Stimulated activated naive B cell treated with anti-CD40 and anti-IgM and Interleukin-4, amounts not matched to agents 10 μg/mL and 1 μg/mL and 100 μg/mL, for 72 hours (primary cell): ENCODE measurements at regions not wholly inside any gene's neighbourhood (a gene's known extent, or its start where the extent isn't known, plus 50 kb on each side); places are given as distances from the start of the nearest gene placed in this dataset.
A peak's percentile ranks its signal among the peaks of the same experiment; 100 is the strongest.

Source experiments
- ATAC-seq, 2 donors: fragments of 150-1000 bp; cut with Tn5 transposase; replicated peaks; 2 replicates each; pipeline ENCODE4 v1.10.0; 2021; ENCODE audit warnings: moderate library complexity in 1 of 2
- DNase-seq: peaks from one replicate; pipeline ENCODE4 v3.0.0; 2021
- H3K27ac Mint-ChIP-seq: one replicate; pipeline ENCODE4 v1.8.0; 2022; ENCODE audit warnings: mild to moderate bottlenecking, mixed read lengths
- H3K27me3 Mint-ChIP-seq, 2 donors: one replicate each; pipeline ENCODE4 v1.8.0; 2022; ENCODE audit warnings: mixed read lengths in 2 of 2
- H3K36me3 Mint-ChIP-seq, 2 donors: one replicate each; pipeline ENCODE4 v1.8.0; 2022; ENCODE audit warnings: mixed read lengths in 2 of 2, mild to moderate bottlenecking in 1 of 2
- H3K4me1 Mint-ChIP-seq, 2 donors: one replicate each; pipeline ENCODE4 v1.8.0; 2022; ENCODE audit warnings: mixed read lengths in 2 of 2, mild to moderate bottlenecking in 1 of 2
- H3K4me3 Mint-ChIP-seq, 2 donors: one replicate each; pipeline ENCODE4 v1.8.0; 2022; ENCODE audit warnings: mild to moderate bottlenecking in 2 of 2, mixed read lengths in 2 of 2, moderate library complexity in 1 of 2
- H3K9me3 Mint-ChIP-seq, 2 donors: one replicate each; pipeline ENCODE4 v1.8.0; 2022; ENCODE audit warnings: mixed read lengths in 2 of 2, mild to moderate bottlenecking in 1 of 2

DNA sequence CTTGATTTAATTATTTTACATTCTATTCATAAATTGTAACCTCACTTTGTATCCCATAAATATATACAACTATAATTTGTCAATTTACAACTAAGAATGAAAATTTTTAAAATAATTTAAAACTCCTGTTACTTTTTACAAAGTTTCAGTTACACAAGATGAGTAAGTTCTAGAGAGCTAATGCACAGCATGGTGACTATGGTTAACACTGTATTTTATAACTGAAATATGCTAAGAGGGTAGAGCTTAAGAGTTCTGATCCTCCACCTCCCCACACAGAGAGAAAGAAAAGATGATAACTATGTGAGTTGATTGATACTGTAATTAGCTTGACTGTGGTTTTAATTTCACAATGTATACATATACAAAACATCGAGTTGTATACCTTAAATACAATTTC is 412.5 kb upstream of the DDI1 start:
- Mint-ChIP-seq H3K27me3 (peaks cover 5 to 8% of the 10 kb centered on the region in 2 donors), H3K4me1 (peaks cover 0 to 2% of the 10 kb centered on the region in 2 donors), H3K36me3 (no peaks in the 10 kb centered on the region), H3K9me3 (no peaks in the 10 kb centered on the region), H3K4me3 (no peak overlapping the region), H3K27ac (no peak overlapping the region)
- ATAC-seq: peak in 1 of 2 donors; percentile 41
- no peak for DNase-seq

DNA sequence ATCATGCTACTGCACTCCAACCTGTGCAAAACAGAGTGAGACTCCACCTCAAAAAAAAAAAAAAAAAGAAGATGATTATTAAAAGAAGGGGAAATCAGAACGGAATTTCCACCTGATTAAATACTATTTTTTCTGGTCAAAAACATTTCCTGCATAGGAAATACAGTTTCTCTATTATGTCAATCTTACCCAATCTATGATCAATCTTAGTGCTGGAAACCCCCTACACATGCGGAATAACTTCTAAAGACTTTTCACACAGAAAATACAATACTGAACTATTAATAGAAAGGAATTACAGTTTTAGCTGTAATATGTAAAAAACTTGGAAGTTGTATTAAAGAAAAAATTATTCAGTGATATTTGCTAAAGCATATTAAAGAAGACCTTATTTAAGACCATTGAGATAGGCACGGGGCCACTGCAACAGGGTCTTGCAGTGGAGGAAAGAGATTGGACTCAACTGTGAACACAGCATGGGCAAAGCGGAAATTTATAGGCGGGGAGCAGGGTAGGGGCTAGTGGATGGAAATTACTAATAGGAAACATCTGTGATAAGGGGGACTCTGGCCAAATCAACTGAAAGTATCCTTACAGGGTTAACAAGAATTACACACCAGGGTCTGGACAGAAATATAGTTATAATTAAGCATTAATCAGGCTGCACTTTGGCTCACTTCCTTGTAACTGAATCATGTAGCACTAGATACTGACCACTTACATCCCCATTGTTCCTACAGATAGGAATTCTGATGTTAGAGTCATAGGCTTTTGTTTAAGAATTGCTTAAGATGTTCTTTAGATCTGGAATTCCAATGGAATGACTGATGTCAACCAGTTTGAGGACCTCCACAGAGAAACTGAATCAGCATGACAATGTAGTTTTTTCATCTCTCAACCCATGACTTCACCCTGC is 411.5 kb upstream of the DDI1 start:
- no peaks in the 10 kb centered on the region for H3K9me3 Mint-ChIP-seq
- no peak overlapping the region for H3K4me3 Mint-ChIP-seq
- DNase-seq: no peak
- no peaks in the 10 kb centered on the region for H3K36me3 Mint-ChIP-seq
- no peak overlapping the region for H3K27ac Mint-ChIP-seq
- H3K27me3 Mint-ChIP-seq: peaks cover 5 to 8% of the 10 kb centered on the region in 2 donors
- ATAC-seq: peak in 1 of 2 donors; percentile 50
- H3K4me1 Mint-ChIP-seq: peaks cover 0 to 2% of the 10 kb centered on the region in 2 donors

DNA sequence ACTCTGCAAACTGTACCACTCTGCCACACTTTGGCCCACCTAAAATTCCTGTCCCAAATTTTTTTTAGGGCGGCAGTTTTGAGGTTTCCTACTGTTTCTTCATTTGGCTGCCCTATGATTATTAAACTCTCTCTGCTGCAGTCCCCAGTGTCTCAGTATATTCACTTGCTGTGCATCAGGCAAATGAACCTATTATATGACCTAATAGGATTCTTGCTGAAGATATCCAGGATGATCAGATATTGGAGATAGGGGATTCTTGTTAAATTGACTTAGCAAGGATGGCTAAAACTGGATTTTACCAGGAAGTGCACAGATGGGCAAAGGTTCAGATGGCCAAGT is 410.8 kb upstream of the DDI1 start:
- H3K36me3 Mint-ChIP-seq: no peaks in the 10 kb centered on the region
- H3K27me3 Mint-ChIP-seq: peaks cover 8 to 10% of the 10 kb centered on the region in 2 donors
- no peak for ATAC-seq
- H3K4me1 Mint-ChIP-seq: peaks cover 0 to 2% of the 10 kb centered on the region in 2 donors
- no peak overlapping the region for H3K4me3 Mint-ChIP-seq
- no peaks in the 10 kb centered on the region for H3K9me3 Mint-ChIP-seq
- DNase-seq: no peak
- peak overlapping the region; percentile 9 for H3K27ac Mint-ChIP-seq

DNA sequence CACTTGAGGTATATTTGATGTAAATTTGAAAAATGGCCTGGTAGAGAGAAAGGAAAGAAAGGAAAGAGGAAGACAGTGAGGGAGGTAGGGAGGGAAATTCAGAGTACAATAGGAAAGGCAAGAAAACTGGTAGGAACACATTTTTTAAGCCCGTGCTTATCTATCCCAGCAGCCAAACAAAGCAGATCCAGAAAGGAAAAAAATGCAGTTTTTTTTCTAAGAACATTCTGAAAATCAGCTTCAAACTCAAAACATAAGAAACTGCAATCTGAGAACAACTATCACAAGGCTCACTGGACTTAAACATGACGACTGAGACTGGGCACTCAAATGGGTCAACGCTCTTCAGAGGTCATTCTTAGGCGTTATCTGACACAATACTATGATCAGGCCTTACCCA is 408.3 kb upstream of the DDI1 start:
- ATAC-seq (no peak), DNase-seq (no peak)
- H3K27me3 Mint-ChIP-seq: peaks cover 8 to 12% of the 10 kb centered on the region in 2 donors
- H3K36me3 Mint-ChIP-seq: no peaks in the 10 kb centered on the region
- no peaks in the 10 kb centered on the region for H3K9me3 Mint-ChIP-seq
- no peak overlapping the region for H3K27ac Mint-ChIP-seq
- H3K4me3 Mint-ChIP-seq: no peak overlapping the region
- H3K4me1 Mint-ChIP-seq: peaks cover 0 to 2% of the 10 kb centered on the region in 2 donors

DNA sequence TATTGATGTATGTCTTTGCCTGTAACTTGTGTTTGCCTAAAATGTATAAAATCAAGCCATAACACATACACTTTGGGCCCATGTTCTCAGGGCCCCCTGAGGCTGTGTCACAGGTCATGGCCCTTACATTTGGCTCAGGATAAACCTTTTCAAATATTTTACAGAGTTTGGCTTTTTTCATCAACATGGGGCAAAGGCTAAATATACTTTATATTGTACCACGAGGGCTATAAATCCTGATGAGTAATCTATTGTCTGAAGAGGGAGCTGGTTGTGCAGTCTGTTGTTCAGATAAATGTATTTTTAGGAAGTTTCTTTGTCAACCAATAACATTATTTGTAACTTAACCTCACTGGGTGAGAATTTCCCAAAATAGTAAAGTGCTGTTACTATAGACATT is 404.6 kb upstream of the DDI1 start:
- peaks cover 4 to 15% of the 10 kb centered on the region in 2 donors for H3K27me3 Mint-ChIP-seq
- H3K4me3 Mint-ChIP-seq: no peak overlapping the region
- ATAC-seq: no peak
- H3K4me1 Mint-ChIP-seq: no peaks in the 10 kb centered on the region
- DNase-seq: no peak
- no peaks in the 10 kb centered on the region for H3K36me3 Mint-ChIP-seq
- H3K9me3 Mint-ChIP-seq: no peaks in the 10 kb centered on the region
- H3K27ac Mint-ChIP-seq: no peak overlapping the region

DNA sequence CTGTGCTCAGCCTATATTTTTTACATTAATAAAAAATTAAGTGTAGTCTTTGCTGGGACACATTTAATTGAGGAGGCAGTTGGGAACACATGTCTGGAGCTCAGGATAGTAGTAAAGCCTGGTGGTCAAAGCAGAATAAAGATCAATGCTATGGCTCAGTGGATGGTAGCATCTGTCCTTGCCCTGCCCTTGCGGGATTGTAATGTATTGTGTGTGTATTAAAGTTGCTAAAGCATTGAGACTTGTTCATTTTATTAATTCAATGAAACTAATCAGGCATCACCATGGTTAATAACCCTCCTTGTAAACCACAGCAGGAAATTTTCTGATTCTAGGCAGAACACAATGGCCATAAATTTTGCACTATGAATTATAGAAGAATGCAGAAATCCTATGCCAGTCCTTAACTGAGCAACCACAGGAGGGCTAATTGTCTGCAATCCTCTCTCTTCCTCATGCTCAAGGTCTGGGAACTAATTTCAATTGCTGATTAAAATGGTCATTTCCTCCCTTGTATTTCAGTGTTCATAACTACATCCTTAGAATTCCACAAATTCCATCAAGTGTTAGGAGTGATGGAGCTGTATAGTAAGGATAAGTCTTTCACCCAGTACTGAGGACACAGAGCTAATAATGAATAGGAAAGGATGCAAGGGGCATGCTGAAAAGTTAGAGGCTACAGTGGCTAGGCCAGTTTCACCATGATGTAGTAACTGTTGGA is 403.2 kb upstream of the DDI1 start:
- no peak for ATAC-seq
- no peak for DNase-seq
- Mint-ChIP-seq H3K4me3 (no peak overlapping the region), H3K27ac (no peak overlapping the region), H3K36me3 (no peaks in the 10 kb centered on the region), H3K27me3 (peaks cover 4 to 22% of the 10 kb centered on the region in 2 donors), H3K4me1 (no peaks in the 10 kb centered on the region), H3K9me3 (no peaks in the 10 kb centered on the region)

DNA sequence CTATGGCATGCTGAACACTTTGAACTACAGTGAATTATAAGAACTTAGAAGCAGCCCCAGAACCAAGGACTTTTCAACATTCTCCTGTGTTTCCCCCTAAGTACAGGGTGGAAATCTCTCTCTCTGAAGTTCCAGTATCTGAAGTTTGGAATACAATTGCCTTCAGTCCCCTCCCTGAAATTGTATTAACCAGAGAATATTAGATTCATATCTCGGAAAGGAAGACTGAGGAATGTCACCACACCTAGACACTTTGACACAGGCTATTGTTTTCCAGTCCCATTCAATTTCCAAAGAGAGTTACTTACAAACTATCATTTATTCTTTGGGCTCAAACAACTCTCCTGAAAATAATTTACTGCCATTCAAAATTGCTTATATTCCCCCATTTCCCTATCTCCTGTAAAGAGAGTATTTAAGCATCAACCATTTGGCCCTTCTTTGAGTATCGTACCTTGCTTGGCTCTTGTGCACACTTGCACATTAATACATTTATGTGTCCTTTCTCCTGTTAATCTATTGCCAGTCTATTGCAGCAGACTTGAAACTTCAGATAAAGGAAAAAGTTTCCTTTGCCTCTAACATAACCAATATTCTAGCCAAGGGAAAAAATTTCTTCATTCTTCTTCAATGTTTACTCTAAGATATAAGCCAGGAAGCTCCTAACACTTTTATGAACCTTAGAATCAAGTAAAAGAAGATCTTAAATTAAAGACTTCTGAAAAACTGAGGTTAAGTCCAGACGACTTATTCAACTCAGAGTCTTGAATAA is 402.4 kb upstream of the DDI1 start:
- H3K9me3 Mint-ChIP-seq: no peaks in the 10 kb centered on the region
- no peak for ATAC-seq
- H3K36me3 Mint-ChIP-seq: no peaks in the 10 kb centered on the region
- no peak overlapping the region for H3K27ac Mint-ChIP-seq
- H3K4me3 Mint-ChIP-seq: no peak overlapping the region
- H3K4me1 Mint-ChIP-seq: no peaks in the 10 kb centered on the region
- H3K27me3 Mint-ChIP-seq: peaks cover 4 to 22% of the 10 kb centered on the region in 2 donors
- no peak for DNase-seq

DNA sequence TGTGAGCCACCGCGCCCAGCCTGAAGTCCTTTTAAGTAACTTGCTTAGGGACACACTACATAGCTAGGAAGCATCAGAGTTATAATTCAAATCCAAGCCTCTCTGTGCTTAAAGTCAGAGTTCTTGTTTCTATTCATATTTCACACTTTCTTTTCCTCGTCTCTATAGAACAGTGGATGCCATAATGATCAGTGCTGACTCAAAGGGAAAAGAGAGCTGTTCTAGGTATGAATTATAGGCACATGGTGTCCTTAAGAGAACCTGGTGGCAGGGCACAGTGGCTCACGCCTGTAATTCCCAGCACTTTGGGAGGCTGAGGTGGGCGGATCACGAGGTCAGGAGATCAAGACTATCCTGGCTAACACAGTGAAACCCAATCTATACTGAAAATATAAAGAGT is 400.2 kb upstream of the DDI1 start:
- DNase-seq (no peak), ATAC-seq (no peak)
- Mint-ChIP-seq H3K27me3 (peaks cover 17 to 28% of the 10 kb centered on the region in 2 donors), H3K4me3 (no peak overlapping the region), H3K27ac (no peak overlapping the region), H3K36me3 (no peaks in the 10 kb centered on the region), H3K9me3 (no peaks in the 10 kb centered on the region), H3K4me1 (no peaks in the 10 kb centered on the region)

DNA sequence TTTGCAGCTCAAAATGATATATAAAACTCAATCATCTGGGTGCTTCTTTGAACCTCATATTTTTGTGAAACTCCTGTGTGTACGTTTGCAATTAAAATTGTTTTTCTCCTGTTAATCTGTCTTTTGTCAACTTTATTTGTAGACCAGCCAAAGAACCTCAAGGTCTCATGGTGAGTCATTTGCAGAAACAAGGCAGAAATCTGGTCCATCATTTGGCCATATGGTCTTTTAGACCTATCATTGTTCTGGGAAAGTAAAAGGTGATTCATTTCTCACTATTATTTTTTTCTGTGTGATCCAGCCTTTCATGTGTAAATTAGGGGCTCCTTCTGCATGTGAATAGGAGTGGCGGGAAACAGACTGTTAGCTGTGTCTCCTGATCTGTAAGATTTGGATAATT is 399.1 kb upstream of the DDI1 start:
- no peaks in the 10 kb centered on the region for H3K9me3 Mint-ChIP-seq
- H3K36me3 Mint-ChIP-seq: no peaks in the 10 kb centered on the region
- no peaks in the 10 kb centered on the region for H3K4me1 Mint-ChIP-seq
- peaks cover 17 to 28% of the 10 kb centered on the region in 2 donors for H3K27me3 Mint-ChIP-seq
- no peak for DNase-seq
- ATAC-seq: no peak
- H3K27ac Mint-ChIP-seq: no peak overlapping the region
- no peak overlapping the region for H3K4me3 Mint-ChIP-seq

DNA sequence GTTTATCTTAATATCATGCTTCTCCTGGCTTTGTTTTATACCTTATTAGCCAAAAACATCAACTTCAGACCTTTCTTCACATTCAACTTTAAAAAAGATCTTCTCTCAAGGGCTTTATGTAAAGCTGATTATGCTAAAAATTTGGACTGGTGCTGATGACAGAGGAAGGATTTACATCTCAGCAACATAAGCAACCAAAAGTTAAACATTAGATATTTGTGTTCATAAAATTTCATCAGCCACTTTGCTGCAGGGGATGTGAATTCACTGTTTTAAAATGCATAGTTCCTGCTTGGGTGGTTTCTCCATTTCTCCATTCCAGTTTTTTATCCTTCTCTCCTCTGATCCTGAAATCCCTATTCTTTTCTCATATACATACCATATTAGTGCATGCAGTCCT is 398.6 kb upstream of the DDI1 start:
- Mint-ChIP-seq H3K4me1 (no peaks in the 10 kb centered on the region), H3K4me3 (no peak overlapping the region), H3K9me3 (no peaks in the 10 kb centered on the region), H3K36me3 (no peaks in the 10 kb centered on the region), H3K27me3 (peaks cover 17 to 28% of the 10 kb centered on the region in 2 donors), H3K27ac (no peak overlapping the region)
- DNase-seq (no peak), ATAC-seq (no peak)

DNA sequence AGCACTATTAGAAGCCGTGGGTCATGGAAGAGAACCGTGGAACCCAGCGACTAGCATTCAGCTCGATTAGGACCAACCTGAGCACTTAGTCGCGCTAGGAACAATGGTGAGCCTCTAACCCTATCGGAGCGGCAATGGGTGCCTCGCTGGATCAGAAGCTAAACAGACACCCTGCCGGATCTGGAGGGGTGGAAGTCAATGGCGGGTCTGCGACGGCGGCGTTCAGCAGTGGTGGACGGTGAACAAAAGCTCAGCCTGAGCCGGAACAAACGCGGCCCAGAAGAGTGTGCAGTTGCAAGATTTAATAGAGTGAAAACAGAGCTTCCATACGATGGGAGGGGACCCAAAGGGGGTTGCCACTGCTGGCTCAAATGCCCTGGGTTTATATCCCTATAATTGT is 391.8 kb upstream of the DDI1 start:
- no peak overlapping the region for H3K4me3 Mint-ChIP-seq
- DNase-seq: no peak
- no peak overlapping the region for H3K27ac Mint-ChIP-seq
- H3K9me3 Mint-ChIP-seq: peaks cover 0 to 2% of the 10 kb centered on the region in 2 donors
- ATAC-seq: no peak
- peaks cover 20 to 22% of the 10 kb centered on the region in 2 donors for H3K4me1 Mint-ChIP-seq
- H3K36me3 Mint-ChIP-seq: peaks cover 0 to 3% of the 10 kb centered on the region in 2 donors
- H3K27me3 Mint-ChIP-seq: peaks cover 13 to 14% of the 10 kb centered on the region in 2 donors

DNA sequence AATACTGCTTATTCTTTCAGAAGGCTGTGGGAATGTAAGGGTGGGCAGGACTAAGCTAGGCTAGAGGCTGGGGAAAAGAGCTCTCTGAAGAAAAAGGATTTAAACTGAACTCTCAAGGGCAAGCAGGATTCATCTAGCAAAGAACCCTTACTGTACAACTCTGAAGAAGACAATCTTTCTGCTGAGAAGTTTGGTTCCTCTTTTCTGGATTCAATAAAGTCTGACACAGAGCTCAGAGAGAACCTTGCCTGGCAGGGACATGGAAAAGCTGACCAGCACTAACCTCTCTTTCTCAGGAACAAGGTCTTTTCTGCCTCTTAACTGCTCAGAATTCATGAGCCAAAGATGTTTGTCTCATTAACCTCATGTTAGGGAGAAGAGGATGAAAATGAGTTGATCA is 388.4 kb upstream of the DDI1 start:
- Mint-ChIP-seq H3K36me3 (peaks cover 2 to 12% of the 10 kb centered on the region in 2 donors), H3K27me3 (no peaks in the 10 kb centered on the region), H3K27ac (peak overlapping the region; percentile 89), H3K9me3 (peaks cover 8 to 9% of the 10 kb centered on the region in 2 donors), H3K4me3 (peak overlapping the region in 1 of 2 donors; percentile 20), H3K4me1 (peaks cover 33% of the 10 kb centered on the region in 2 donors)
- no peak for DNase-seq
- ATAC-seq: peak; percentile 63

DNA sequence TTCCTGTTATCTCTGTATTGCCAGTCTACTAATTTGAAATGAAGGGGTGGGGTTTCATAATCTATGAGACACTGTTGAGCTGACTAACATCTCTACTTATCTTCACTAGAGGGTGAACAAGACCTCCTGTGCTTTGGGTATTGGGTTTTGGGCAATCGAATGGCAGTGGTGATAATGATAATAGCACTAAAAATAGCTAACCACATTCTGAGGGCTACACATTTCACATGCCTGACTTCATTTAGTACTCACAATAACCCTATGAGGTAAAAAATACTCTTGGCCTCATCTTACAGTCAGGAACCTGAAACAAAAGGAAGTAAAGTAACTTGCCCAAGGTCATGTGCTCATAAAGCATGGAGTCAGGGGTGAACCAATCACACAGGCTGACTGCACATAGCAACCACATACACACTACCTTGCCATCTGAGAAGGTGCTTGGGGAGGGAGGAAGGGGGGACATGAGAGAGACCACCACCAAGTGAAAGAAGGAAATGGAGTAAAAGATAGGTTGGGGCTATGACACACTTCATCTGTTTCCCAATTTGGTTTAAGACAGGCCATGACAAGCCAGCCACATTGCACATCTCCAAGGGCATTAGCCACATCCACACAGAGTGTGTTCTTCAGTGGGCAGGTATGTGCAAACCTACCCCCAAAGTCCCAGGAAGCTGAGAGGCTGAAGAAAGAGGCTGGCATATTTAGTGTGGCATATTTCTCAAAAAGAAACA is 387.6 kb upstream of the DDI1 start:
- H3K4me1 Mint-ChIP-seq: peaks cover 33% of the 10 kb centered on the region in 2 donors
- H3K36me3 Mint-ChIP-seq: peaks cover 2 to 12% of the 10 kb centered on the region in 2 donors
- peak; percentile 85 to 88 for ATAC-seq
- H3K27ac Mint-ChIP-seq: peak overlapping the region; percentile 89
- H3K27me3 Mint-ChIP-seq: no peaks in the 10 kb centered on the region
- peak overlapping the region in 1 of 2 donors; percentile 29 for H3K4me3 Mint-ChIP-seq
- peak; percentile 13 for DNase-seq
- peaks cover 8 to 9% of the 10 kb centered on the region in 2 donors for H3K9me3 Mint-ChIP-seq
